ENCODE measurements at regions not wholly inside any gene's neighbourhood (a gene's known extent, or its start where the extent isn't known, plus 50 kb on each side); places are given as distances from the start of the nearest gene placed in this dataset.

- no peak overlapping the region for H3K4me3 Mint-ChIP-seq
- H3K4me1 Mint-ChIP-seq = no peaks in the 10 kb centered on the region
Observed at GRCh38 chr22:48750282-48750681, 1077.4 kb downstream of the BRD1 start.

GRCh38 chr22:48749555-48750227 lies 1078.0 kb downstream of the BRD1 start:
- Mint-ChIP-seq H3K27me3 (ENCODE audit: low read depth) (peaks cover 9% of the 10 kb centered on the region), H3K27ac (no peak overlapping the region), H3K36me3 (ENCODE audit: low read depth) (no peaks in the 10 kb centered on the region), H3K4me1 (no peaks in the 10 kb centered on the region), H3K9me3 (no peaks in the 10 kb centered on the region), H3K4me3 (no peak overlapping the region)
- TF ChIP-seq CTCF (IDR thresholded peaks at IDR 0.05; ENCODE audit: unreplicated experiment in 3 of 3) = no peak

More at GRCh38 chr22:48750282-48750681, 1077.4 kb downstream of the BRD1 start:
- H3K36me3 Mint-ChIP-seq (ENCODE audit: low read depth) = no peaks in the 10 kb centered on the region
- H3K27me3 Mint-ChIP-seq (ENCODE audit: low read depth) = peaks cover 9% of the 10 kb centered on the region
- H3K9me3 Mint-ChIP-seq = no peaks in the 10 kb centered on the region
- no peak overlapping the region for H3K27ac Mint-ChIP-seq
- no peak for TF ChIP-seq CTCF (IDR thresholded peaks at IDR 0.05; ENCODE audit: unreplicated experiment in 3 of 3)

GRCh38 chr22:48748860-48749554 lies 1078.7 kb downstream of the BRD1 start:
- no peak overlapping the region for H3K27ac Mint-ChIP-seq
- H3K27me3 Mint-ChIP-seq (ENCODE audit: low read depth) = peaks cover 5% of the 10 kb centered on the region
- no peak for TF ChIP-seq CTCF (IDR thresholded peaks at IDR 0.05; ENCODE audit: unreplicated experiment in 3 of 3)
- H3K4me3 Mint-ChIP-seq = no peak overlapping the region
- H3K4me1 Mint-ChIP-seq = no peaks in the 10 kb centered on the region
- no peaks in the 10 kb centered on the region for H3K36me3 Mint-ChIP-seq (ENCODE audit: low read depth)
- no peaks in the 10 kb centered on the region for H3K9me3 Mint-ChIP-seq

GRCh38 chr22:48748113-48748859 lies 1079.4 kb downstream of the BRD1 start:
- Mint-ChIP-seq H3K4me3 (no peak overlapping the region), H3K27ac (no peak overlapping the region)
- TF ChIP-seq CTCF (IDR thresholded peaks at IDR 0.05; ENCODE audit: unreplicated experiment in 3 of 3) = no peak

GRCh38 chr22:48746789-48747425 lies 1080.8 kb downstream of the BRD1 start:
- H3K4me3 Mint-ChIP-seq = no peak overlapping the region
- peaks cover 5% of the 10 kb centered on the region for H3K27me3 Mint-ChIP-seq (ENCODE audit: low read depth)
- no peaks in the 10 kb centered on the region for H3K4me1 Mint-ChIP-seq
- H3K9me3 Mint-ChIP-seq = no peaks in the 10 kb centered on the region
- H3K27ac Mint-ChIP-seq = no peak overlapping the region
- H3K36me3 Mint-ChIP-seq (ENCODE audit: low read depth) = no peaks in the 10 kb centered on the region
- no peak for TF ChIP-seq CTCF (IDR thresholded peaks at IDR 0.05; ENCODE audit: unreplicated experiment in 3 of 3)

More at GRCh38 chr22:48748113-48748859, 1079.4 kb downstream of the BRD1 start:
- peaks cover 5% of the 10 kb centered on the region for H3K27me3 Mint-ChIP-seq (ENCODE audit: low read depth)
- no peaks in the 10 kb centered on the region for H3K4me1 Mint-ChIP-seq
- no peaks in the 10 kb centered on the region for H3K9me3 Mint-ChIP-seq
- H3K36me3 Mint-ChIP-seq (ENCODE audit: low read depth) = no peaks in the 10 kb centered on the region

Data from nephron (organoid).